HG03066 (cell line): ENCODE measurements at regions not wholly inside any gene's neighbourhood (a gene's known extent, or its start where the extent isn't known, plus 50 kb on each side); places are given as distances from the start of the nearest gene placed in this dataset.
"Not testable (repeated sequence)": the region's sequence is repeated elsewhere in the genome, so short reads cannot be mapped to it uniquely, and the experiment has no call there.

Experiments
- ATAC-seq: cut with Tn5 transposase; IDR thresholded peaks from one replicate; pipeline ENCODE4 v1.9.1; 2021; ENCODE audit warnings: low read depth; ENCODE audit not compliant: unreplicated experiment

DNA sequence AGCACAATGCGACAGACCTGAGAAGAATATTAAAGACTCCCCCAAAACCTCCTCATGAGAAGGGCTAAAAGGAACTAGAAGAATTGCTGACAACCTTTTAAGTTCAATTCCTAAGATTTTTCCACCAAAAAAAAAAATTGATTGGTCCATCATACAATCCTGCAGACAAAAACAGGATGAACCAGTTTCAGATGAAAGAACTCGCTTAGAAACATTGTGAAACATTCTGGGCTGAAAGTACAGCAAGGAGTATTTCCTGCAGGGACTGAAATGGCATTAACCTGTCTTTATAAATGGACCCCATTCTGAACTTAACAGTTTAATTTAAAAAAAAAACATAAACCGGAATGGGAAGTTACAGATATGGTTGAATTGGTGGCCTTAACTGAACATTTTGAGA is 96.0 kb upstream of the FAM174B start:
- ATAC-seq: no peak

DNA sequence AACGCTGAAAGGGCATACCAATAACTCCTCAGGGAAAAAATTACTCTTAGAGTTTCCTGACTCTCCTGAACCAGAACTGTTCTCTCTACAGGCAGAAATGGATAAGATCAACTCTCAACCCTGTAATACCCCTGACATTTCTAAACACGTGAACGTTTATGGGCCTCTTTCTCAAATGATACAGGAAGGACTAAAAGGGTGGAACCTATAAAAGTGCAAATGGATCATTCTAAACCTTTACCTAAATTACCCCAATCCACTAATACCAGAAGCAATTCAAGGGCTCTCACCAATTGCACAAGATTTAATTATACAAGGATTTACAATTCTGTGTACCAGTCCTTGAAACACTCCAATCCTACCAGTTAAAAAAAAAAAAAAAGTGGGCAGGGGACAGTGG is 98.0 kb upstream of the FAM174B start:
- no peak for ATAC-seq

DNA sequence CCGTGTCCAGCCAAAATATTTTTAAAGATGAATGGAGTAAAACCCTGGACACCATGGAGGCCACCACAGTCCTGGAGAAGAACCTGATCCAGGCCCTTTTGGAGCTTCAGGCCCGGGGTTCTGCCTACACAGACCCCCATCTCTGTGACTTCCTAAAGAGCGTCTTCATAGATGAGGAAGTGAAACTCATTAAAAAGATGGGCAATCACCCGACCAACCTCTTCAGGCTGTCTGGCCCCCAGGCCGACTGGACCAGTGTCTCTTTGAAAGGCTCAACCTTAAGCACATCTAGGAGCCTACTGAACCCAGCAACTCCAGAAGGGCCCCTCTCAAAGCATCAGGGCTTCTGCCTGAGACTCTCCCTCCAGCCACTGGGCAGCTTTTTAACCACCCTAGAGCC is 107.9 kb upstream of the FAM174B start:
- ATAC-seq: no peak

DNA sequence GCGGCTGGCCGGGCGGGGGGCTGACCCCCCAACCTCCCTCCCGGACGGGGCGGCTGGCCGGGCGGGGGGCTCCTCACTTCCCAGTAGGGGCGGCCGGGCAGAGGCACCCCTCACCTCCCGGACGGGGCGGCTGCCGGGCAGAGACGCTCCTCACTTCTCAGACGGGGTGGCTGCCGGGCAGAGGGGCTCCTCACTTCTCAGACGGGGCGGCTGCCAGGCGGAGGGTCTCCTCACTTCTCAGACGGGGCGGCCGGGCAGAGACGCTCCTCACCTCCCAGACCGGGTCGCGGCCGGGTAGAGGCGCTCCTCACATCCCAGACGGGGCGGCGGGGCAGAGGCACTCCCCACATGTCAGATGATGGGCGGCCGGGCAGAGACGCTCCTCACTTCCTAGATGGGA is 112.6 kb upstream of the FAM174B start:
- not testable (repeated sequence) for ATAC-seq

DNA sequence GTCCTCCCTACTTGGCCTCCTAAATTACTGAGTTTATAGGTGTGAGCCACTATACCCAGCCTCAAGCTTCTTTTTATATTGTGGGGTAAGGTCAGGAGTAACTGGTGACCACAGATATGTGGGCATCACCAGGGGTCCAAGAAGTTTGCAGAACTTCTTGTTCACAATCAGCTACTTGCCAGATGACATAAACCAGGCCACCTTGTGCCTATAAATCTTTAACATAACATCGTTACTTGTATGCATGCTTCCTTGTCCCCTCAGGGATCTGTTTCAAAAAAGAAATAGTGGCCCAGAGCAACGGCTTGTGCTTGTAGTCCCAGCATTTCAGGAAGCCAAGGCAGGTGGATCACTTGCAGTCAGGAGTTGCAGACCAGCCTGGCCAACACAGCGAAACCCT is 115.1 kb upstream of the FAM174B start:
- no peak for ATAC-seq

DNA sequence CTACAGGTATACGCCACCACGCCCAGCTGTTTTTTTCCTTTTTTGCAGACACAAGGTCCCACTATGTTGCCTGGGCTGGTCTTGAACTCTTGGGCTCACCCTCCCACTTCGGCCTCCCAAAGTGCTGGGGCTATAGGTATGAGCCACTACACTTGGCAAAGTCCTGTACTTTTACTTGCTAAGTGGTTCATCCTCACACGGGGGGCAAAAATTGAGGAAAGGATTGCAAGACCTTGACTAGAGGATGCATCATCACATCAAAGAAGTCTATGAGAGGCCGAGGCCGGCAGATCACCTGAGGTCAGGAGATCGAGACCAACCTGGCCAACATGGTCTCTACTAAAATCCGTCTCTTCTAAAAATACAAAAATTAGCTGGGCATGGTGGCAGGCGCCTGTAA is 116.5 kb upstream of the FAM174B start:
- ATAC-seq: no peak

DNA sequence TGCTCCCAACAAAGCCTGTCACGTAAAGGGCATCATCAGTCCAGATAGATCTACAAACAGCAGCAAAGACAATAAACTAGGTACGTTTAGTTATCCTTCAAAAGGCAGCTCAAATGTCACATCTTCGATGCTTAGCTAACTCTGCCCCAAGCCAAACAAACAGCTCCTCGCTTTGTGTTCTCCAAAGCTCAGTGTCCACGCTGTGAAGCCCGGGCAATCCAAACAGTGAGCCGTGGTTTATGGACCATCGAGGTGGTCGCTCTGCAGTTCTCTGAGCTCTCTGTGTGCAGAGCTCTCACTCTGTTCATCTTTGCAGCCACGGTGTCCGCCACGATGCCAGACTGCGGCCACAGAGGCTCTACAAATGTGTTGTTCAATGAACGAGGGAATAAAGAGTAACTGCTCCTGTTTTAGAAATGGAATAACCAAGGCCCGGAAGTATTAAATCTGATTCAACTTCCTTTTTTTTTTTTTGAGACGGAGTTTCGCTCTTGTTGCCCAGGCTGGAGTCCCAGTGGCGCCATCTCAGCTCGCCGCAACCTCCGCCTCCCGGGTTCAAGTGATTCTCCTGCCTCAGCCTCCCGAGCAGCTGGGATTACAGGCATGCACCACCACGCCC is 117.2 kb upstream of the FAM174B start:
- ATAC-seq: no peak

DNA sequence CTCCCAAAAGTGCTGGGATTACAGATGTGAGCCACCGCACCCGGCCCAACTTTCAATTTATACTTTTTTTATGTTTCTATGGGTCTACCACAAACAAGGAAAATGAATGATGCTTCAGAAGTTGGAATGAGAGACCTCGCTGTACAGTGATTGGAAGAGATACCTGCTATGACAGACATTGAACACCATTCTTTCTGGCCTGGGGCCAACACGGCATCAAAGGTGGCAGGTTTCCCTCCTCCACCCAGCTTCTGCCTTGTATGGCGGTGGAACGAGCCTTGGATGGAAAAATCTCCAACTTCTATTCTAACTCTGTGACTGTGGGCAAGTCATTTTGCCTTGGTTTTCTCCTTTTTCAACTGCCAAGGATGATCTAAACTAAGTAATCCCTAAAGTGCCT is 117.8 kb upstream of the FAM174B start:
- ATAC-seq: no peak

DNA sequence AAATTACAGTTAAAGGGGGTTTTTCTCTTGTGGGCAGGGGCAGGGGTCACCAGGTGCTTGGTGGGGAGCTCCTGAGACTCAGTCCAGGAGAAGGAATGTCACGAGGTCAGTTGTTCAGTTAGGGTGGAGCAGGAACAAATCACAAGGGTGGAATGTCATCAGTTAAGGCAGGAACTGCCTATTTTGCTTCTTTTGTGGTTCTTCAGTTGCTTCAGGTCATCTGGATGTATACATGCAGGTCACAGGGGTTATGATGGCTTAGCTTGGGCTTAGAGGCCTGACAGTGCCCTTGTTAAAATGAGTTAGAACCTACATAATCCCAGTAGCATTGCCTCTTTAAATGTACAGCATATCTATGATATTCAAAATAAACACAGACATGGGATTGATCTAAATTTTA is 120.2 kb upstream of the CHD2 start:
- no peak for ATAC-seq

DNA sequence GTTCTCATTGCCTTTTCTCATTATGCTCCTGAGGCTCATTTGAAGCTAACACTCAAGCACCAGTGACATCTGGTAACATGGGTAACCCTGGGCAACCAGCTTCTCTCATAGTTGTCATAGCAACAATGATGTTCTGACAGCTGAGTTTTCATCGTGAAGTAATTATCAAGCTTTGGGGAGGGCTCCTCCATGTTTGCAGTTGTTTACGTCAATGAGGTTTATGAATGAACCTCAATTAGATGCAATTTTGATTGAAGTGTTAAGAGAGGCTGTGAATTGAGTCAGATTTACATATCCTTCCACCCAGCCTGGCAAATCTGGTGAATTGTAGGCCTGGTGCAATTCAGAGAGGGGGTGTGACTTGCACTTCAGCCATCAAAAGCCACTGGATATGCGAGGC is 119.3 kb upstream of the CHD2 start:
- no peak for ATAC-seq

DNA sequence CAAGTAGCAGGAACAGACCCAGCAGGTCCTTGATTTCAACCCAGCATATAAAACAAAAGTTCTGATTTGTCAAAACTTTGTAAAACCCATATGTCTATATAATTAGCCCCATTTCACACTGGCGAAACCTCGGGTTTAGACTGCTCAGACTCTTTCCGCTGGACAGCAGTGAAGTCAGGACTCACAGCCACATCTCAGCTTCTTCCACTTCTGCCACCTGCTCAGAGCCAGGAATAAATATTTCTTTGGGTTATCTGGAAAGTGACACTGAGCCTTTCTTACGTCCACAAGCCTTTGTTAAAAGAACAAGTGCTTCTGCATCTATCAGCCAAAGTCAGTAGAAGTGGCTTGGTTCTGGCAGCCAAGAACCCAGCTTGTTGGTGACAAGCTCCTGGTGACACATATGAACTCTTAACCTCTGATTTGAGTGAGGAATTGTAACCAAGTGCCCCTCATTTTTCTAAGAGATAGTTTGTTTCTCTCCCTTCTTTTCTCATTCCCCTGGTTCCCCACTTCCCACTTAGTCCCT is 118.1 kb upstream of the CHD2 start:
- ATAC-seq: no peak

DNA sequence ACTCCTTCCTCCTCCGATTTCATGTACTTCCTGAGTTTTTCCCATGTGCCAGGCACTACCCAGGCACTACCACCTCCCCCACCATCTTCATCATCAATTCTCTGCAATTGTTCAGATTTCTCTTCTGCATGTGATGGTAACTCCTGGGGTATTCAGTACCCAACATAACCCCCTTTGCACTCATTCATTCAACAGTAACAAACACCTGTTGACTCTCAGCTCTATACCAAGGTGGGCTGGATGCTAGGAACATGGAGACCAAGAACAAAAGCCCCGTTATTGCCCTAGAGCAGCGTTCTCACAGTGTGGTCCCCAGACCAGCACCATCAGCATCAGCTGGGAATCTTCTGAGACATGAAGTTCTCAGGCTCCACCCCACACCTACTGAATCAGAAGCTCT is 113.0 kb upstream of the CHD2 start:
- no peak for ATAC-seq

DNA sequence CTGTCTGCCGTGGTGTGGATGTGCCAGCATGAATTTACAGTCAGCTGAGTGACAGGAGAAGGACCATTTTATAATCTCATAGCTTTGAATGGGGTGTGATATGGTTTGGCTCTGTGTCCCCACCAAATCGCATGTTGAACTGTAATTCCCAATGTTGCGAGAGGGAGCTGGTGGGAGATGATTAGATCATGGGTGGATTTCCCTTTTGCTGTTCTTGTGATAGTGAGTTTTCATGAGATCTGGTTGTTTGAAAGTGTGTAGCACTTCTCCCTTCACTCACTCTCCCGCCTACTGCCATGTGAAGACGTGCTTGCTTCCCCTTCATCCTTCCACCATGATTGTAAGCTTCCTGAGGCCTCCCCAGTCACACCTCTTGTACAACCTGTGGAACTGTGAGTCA is 111.9 kb upstream of the CHD2 start:
- ATAC-seq: no peak

DNA sequence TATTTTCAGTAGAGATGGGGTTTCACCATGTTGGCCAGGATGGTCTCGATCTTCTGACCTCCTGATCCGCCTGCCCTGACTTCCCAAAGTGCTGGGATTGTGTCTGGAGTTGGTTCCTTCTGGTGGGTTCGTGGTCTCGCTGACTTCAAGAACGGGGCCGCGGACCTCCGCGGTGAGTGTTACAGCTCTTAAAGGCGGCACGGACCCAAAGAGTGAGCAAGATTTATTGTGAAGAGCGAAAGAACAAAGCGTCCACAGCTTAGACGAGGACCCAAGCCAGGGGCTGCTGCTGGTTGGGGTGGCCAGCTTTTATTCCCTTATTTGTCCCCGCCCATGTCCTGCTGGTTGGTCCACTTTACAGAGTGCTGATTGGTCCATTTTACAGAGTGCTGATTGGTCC is 111.3 kb upstream of the CHD2 start:
- not testable (repeated sequence) for ATAC-seq

DNA sequence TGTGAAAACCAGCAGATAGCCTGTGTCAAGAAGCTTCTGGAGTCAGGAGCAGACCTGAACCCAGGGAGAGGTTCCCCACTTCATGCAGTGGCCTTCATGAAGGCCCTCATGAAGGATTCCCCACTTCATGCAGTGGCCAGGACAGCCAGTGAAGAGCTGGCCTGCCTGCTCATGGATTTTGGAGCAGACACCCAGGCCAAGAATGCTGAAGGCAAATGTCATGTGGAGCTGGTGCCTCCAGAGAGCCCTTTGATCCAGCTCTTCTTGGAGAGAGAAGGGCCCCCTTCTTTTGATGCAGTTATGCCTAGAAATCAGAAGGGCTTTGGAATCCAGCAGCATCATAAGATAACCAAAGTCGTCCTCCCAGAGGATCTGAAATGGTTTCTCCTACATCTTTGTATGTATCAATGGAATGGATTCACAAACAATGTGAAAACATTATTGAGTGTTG is 103.9 kb upstream of the CHD2 start:
- ATAC-seq: no peak

DNA sequence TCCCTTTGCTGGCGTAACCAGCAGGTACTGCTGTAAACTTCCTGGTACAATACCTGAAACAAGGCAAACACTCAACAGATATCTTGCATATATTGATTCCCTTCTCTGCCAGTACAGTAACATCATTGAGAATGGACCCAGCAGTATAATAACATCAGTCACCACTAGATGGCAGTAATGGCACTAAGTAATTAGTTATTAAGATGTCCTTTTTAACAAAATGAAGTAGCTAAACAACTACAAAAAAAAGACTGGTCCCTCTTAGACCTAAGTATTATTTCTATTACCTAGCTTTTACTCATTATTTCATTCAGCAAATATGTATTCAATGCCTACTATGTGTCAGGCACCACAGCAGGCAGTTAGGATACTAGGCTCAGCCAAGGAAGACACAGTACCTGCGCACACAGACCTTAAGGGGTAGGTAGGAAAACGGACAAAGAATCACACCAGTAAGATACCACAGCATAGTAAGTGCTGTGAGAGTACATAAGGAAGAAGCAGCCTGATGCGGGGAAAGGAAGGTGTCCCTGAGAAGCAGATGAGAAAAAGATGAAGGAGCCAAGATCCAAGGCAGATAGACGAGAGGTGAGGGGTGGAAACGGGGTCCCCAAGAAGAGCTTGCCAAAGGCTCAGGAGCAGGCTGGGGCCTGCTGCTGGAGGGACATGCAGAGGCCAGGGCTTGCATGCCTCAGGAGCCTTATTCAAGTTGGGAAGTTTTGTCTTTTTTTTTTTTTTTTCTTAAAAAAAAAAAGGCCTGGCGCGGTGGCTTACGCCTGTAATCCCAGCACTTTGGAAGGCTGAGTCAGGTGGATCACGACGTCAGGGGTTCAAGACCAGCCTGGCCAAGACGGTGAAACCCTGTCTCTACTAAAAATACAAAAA is 102.7 kb upstream of the CHD2 start:
- peak; percentile 78 for ATAC-seq

DNA sequence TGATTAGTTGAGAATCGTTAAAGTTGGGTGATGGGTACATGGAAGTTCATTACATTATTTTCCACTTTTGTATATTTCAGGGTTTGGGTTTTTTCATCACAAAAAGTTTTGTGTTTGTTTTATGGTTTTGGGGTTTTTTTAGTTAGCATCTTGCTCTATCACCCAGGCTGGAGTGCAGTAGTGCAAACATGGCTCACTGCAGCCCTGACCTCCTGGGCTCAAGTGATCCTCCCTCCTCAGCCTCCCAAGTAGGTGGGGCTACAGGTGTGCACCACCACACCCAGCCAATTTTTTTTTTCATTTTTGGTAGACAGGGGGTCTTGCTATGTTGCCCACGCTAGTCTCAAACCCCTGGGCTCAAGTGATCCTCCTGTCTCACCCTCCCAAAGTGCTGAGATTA is 100.1 kb upstream of the CHD2 start:
- ATAC-seq: no peak

DNA sequence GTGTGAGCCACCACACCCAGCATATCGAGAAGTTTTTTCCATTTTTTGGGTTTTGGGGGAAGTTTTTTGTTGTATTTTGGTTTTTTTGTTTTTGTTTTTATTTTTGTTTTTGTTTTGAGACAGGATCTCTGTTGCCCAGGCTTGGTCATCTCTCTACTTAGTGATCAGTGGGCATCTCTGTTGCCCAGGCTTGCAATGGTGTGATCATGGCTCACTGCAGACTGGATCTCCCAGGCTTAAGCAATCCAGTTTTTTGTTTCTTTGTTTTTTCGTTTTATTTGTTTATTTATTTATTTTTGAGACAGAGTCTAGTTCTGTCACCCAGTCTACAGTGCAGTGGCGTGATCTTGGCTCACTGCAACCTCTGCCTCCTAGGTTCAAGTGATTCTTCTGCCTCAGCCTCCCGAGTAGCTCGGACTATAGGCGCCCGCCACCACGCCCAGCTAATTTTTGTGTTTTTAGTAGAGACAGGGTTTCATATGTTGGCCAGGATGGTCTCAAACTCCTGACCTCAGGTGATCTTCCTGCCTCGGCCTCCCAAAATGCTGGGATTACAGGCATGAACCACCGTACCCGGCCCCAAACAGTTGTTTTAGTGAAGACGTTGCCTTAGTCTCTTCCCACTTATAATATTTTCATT is 99.6 kb upstream of the CHD2 start:
- not testable (repeated sequence) for ATAC-seq

DNA sequence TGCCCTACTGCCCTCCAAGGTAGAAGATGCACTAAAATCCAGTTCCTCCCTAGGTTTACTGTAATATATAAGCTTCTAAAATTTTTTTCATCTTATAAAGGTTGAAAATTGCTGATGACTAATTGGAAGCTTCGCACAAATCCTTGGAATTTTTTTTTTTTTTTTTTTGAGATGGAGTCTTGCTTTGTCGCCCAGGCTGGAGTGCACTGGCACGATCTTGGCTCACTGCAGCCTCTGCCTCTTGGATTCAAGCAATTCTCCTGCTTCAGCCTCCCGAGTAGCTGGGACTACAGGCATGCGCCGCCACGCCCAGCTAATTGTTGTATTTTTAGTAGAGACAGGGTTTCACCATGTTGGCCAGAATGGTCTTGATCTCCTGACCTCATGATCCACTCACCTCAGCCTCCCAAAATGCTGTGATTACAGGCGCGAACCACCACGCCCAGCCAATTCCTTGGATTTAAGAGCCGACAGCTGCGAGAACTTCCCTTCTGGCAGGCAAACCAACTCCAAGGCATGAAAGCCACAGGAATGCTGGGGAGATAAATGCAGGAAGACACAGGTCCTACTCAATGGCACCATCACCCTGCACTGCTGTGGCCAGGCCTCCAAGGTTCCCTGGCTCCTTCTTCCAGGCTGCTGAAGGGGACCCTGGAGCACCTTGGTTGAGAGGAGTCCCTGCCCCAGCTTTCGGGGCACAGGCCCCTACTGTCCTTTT is 98.9 kb upstream of the CHD2 start:
- not testable (repeated sequence) for ATAC-seq

DNA sequence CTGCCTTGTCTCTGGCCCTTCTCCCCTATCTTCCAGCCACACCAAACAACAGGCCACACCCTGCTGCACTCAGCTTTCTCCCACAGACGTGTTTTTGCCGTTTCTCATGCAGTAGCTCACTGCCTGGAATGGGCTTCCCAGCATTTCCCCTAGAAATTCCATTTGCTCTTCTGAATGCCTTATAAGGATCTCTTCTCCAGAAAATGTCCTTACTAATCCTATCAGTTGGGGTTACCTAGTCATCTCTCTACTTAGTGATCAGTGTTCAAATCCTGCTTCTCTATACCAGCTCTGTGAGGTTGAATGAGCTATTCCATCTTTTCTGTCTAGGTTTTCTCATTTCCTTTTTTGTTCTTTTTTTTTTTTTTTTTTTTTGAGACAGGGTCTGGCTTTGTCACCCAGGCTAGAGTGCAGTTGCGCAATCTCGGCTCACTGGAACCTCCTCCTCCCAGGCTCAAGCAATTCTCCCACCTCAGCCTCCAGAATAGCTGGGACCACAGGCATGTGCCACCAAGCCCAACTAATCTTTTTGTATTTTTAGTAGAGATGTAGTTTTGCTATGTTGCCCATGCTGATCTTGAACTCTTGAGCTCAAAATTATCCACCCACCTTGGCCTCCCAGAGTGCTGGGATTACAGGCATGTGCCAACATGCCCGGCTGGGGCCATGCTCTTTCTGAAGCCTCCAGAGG is 98.2 kb upstream of the CHD2 start:
- no peak for ATAC-seq
